GM06990 (cell line): ENCODE measurements at regions not wholly inside any gene's neighbourhood (a gene's known extent, or its start where the extent isn't known, plus 50 kb on each side); places are given as distances from the start of the nearest gene placed in this dataset.

ENCODE experiments used
- DNase-seq: peaks from one replicate; pipeline ENCODE4 v3.0.0-alpha.2; 2011; ENCODE audit not compliant: insufficient read length; ENCODE audit errors: extremely low read depth
- H3K27me3 ChIP-seq: replicated peaks from 2 replicates; pipeline ENCODE4 v1.6.0; 2011; ENCODE audit warnings: low read length; ENCODE audit not compliant: control insufficient read depth, insufficient read depth
- H3K36me3 ChIP-seq: 2 replicates; pipeline ENCODE4 v1.5.1; 2011; ENCODE audit warnings: low read length; ENCODE audit not compliant: control insufficient read depth, insufficient read depth
- H3K4me3 ChIP-seq: replicated peaks from 2 replicates; pipeline ENCODE4 v1.5.1; 2011; ENCODE audit warnings: low read depth, mild to moderate bottlenecking, control low read depth, low read length
- TF ChIP-seq, protein P1 (sequence below): IDR thresholded peaks from 2 replicates; pipeline ENCODE4 v1.5.1; 2011; ENCODE audit warnings: low read length, control low read depth, mild to moderate bottlenecking, inconsistent platforms; ENCODE audit not compliant: insufficient read depth, poor library complexity, severe bottlenecking

DNA sequence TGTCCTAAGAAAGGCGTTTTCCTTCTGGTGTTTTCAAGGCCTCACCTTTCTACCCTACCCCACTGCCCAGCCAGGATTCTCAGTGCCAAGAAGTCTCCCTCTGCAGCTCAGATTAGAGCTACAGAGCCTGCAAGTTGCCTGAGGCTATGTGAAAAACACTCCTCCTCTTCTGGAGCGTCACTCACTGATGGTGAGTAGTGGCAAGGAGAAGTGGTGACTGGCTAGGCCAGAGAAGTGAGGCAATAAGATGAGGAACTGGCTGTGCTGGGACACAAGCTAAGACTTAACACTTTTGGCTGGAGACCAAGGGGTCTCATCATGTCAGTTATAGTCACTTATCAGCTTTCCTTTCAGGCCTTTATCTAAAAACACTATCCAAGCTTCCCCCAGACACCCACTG, 86.7 kb upstream of the PRKAR2B start:
- Histone ChIP-seq H3K27me3 (peaks cover 3% of the 10 kb centered on the region; the same call in 1 of the 2 replicates), H3K4me3 (no peak overlapping the region), H3K36me3 (no peaks in the 10 kb centered on the region)
- no peak for DNase-seq
- TF ChIP-seq, protein P1, sequence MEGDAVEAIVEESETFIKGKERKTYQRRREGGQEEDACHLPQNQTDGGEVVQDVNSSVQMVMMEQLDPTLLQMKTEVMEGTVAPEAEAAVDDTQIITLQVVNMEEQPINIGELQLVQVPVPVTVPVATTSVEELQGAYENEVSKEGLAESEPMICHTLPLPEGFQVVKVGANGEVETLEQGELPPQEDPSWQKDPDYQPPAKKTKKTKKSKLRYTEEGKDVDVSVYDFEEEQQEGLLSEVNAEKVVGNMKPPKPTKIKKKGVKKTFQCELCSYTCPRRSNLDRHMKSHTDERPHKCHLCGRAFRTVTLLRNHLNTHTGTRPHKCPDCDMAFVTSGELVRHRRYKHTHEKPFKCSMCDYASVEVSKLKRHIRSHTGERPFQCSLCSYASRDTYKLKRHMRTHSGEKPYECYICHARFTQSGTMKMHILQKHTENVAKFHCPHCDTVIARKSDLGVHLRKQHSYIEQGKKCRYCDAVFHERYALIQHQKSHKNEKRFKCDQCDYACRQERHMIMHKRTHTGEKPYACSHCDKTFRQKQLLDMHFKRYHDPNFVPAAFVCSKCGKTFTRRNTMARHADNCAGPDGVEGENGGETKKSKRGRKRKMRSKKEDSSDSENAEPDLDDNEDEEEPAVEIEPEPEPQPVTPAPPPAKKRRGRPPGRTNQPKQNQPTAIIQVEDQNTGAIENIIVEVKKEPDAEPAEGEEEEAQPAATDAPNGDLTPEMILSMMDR, result no peak

DNA sequence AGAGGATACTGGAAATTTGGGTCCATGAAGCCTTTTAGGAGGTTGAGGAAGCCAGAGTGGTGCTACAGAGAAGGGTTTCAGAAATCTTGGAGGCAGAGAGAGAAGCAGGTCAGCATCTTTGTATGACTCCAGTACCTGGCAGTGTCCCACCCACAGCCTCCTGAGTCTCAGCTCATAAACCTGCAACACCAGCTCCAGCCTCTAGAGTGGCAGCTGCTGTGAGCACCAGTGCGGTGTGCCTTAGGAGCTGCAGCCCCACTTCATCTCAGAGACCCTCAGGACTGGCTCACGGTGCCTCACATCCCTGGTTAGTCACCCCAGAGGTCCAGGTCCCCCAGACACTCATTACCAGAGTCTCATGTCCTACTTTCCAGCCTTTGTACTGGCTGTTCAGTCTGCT, 84.8 kb upstream of the PRKAR2B start:
- TF ChIP-seq, protein P1, result peak; percentile 42
- H3K36me3 ChIP-seq, result no peaks in the 10 kb centered on the region
- peaks cover 3% of the 10 kb centered on the region; the same call in 1 of the 2 replicates for H3K27me3 ChIP-seq
- H3K4me3 ChIP-seq, result no peak overlapping the region
- no peak for DNase-seq

DNA sequence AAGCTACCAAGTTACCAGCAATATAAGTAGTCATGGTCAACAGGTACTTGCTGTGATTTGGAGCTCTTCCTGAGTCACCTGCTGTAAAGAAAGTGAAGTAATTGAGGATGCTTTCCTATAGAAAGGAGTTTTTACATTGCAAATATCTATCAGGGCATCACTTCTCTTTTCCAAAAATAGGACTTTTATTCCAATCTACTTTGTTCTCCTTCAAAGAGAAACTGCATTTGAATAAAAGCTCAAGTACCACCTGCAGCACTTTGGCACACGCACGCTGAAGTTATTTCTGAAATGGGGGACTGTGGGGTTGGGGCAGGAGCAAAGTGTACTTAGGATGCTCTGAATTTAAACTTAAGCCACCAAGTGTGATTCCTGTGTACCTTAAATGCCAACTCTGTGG, 81.8 kb upstream of the PRKAR2B start:
- DNase-seq, result no peak
- Histone ChIP-seq H3K4me3 (no peak overlapping the region), H3K36me3 (no peaks in the 10 kb centered on the region), H3K27me3 (peaks cover 3% of the 10 kb centered on the region; the same call in 1 of the 2 replicates)
- TF ChIP-seq, protein P1, result no peak

DNA sequence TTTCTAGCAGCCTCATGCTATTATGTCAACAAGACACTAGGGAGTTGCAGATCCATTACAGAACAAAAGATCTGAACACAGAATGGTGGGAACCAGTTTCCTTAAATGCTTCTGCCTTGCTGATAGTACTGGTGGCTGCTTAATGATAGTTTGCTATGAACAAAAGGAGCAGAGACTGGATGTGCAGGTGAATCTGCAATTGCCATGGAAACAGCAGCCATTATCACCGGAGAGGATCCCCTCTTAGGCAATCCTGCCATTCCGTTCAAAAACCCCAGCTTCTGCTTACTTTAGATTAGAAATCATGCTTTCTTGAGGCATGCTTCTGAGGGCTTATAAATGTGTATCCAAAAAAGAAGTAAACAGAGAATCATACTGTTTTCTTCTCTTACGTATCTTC, 80.0 kb upstream of the PRKAR2B start:
- H3K4me3 ChIP-seq, result no peak overlapping the region
- peaks cover 3% of the 10 kb centered on the region; the same call in 1 of the 2 replicates for H3K27me3 ChIP-seq
- DNase-seq, result no peak
- no peaks in the 10 kb centered on the region for H3K36me3 ChIP-seq
- TF ChIP-seq, protein P1, result no peak

DNA sequence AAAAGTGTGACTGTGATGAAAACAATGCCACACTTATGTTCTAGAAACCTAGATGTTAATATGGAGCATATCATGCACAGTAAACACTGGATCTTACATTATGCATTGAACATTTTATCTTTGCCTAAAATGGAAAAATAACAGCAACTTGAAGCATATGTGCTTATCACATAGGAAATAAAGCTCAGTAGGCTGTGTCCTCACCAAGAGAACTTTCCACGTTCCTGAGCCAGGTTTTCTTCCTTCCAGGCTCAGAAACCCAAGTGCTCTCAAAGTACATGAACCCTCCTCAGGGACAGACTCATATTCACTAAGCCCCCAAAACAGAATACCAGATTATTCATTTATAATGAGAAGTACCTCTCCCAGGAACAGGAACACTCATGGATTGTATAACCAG, 79.4 kb upstream of the PRKAR2B start:
- peaks cover 3% of the 10 kb centered on the region; the same call in 1 of the 2 replicates for H3K27me3 ChIP-seq
- H3K36me3 ChIP-seq, result no peaks in the 10 kb centered on the region
- DNase-seq, result no peak
- TF ChIP-seq, protein P1, result no peak
- no peak overlapping the region for H3K4me3 ChIP-seq

DNA sequence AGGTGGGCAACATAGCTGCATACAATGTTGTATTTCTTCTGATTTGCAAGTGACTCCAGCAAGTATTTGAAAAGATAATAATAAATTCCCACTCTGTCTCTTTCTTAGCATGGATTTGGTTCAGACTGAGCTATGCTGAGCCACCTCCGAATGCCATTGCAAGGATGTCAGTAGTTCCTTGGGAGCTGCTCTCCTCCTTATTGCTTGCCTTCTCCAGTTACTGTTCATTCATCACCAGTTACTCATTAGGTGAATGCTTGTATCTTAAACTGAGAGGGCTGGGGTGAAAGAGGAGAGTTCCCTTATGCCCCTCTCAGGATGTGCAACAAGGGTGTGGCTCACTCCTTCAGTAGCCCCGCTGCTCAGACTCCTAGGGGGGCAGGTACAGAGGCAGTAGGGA, 78.4 kb upstream of the PRKAR2B start:
- TF ChIP-seq, protein P1, result no peak
- H3K36me3 ChIP-seq, result no peaks in the 10 kb centered on the region
- peaks cover 3% of the 10 kb centered on the region; the same call in 1 of the 2 replicates for H3K27me3 ChIP-seq
- DNase-seq, result no peak
- H3K4me3 ChIP-seq, result no peak overlapping the region
